OCI-LY7 (cell line): ENCODE measurements at regions not wholly inside any gene's neighbourhood (a gene's known extent, or its start where the extent isn't known, plus 50 kb on each side); places are given as distances from the start of the nearest gene placed in this dataset.
A peak's percentile ranks its signal among the peaks of the same experiment; 100 is the strongest.

ENCODE experiments used
- BruUV-seq: library from RNA; stranded (reverse); fragments of 400-500 nt; replicated peaks from 2 replicates; lab custom pipeline; 2021; lab: Mats Ljungman, UMichigan
- CTCF ChIA-PET: fragments of 300-600 bp; sonication (Branson Sonifier 250); formaldehyde crosslinking; loops from one replicate; lab custom pipeline; 2022; ENCODE audit warnings: antibody characterized with exemption; ENCODE audit not compliant: unreplicated experiment; lab: Charles Lee
- POLR2A ChIA-PET: fragments of 300-600 bp; sonication (Branson Sonifier 250); formaldehyde crosslinking; loops from one replicate; lab custom pipeline; 2022; ENCODE audit warnings: antibody characterized with exemption; lab: Charles Lee
- DNase-seq: peaks from one replicate; pipeline ENCODE4 v3.0.0-alpha.2; 2015; ENCODE audit warnings: low spot score
- H2AFZ ChIP-seq: fragments of 200-600 bp; sonication (generic), shearing (Covaris generic); 2 replicates; pipeline ENCODE4 v1.6.1; 2014; ENCODE audit warnings: mild to moderate bottlenecking, antibody characterized with exemption, low read length, moderate library complexity
- H3K27ac ChIP-seq: fragments of 200-600 bp; sonication (generic); 2 replicates; pipeline ENCODE4 v1.5.1; 2014; ENCODE audit warnings: mixed run types, low read depth, mild to moderate bottlenecking, moderate library complexity, low read length, inconsistent platforms; ENCODE audit not compliant: poor library complexity, severe bottlenecking
- H3K36me3 ChIP-seq: fragments of 200-600 bp; sonication (generic); 2 replicates; pipeline ENCODE4 v1.6.1; 2014; ENCODE audit warnings: mild to moderate bottlenecking, antibody characterized with exemption, low read length, moderate library complexity, mixed read lengths; ENCODE audit not compliant: insufficient read depth
- H3K4me1 ChIP-seq: fragments of 200-600 bp; sonication (generic); 2 replicates; pipeline ENCODE4 v1.5.1; 2014; ENCODE audit warnings: mild to moderate bottlenecking, low read length; ENCODE audit not compliant: insufficient read depth, poor library complexity, severe bottlenecking
- H3K4me2 ChIP-seq: fragments of 200-600 bp; sonication (generic); 2 replicates; pipeline ENCODE4 v1.6.1; 2014; ENCODE audit warnings: mild to moderate bottlenecking, low read length
- H3K4me3 ChIP-seq: fragments of 200-600 bp; sonication (generic); 2 replicates; pipeline ENCODE4 v1.5.1; 2014; ENCODE audit warnings: mild to moderate bottlenecking, low read depth, low read length; ENCODE audit not compliant: poor library complexity, severe bottlenecking
- H3K79me2 ChIP-seq: fragments of 200-600 bp; sonication (generic); 2 replicates; pipeline ENCODE4 v1.6.1; 2016; ENCODE audit warnings: low read depth, mild to moderate bottlenecking, low read length, moderate library complexity, mixed read lengths; ENCODE audit not compliant: insufficient read depth
- H3K9me2 ChIP-seq: fragments of 200-600 bp; sonication (generic); 2 replicates; pipeline ENCODE4 v1.6.1; 2016; ENCODE audit warnings: mild to moderate bottlenecking, low read length, mixed read lengths; ENCODE audit not compliant: insufficient read depth
- H3K9me3 ChIP-seq: fragments of 200-600 bp; sonication (generic); 2 replicates; pipeline ENCODE4 v1.6.1; 2014; ENCODE audit warnings: mild to moderate bottlenecking, mixed run types, low read length, mixed read lengths
- H4K20me1 ChIP-seq: fragments of 200-600 bp; sonication (generic); 2 replicates; pipeline ENCODE4 v1.6.1; 2014; ENCODE audit warnings: mild to moderate bottlenecking, antibody characterized with exemption, low read length, moderate library complexity, mixed read lengths; ENCODE audit not compliant: insufficient read depth
- EZH2phosphoT487 ChIP-seq: fragments of 200-600 bp; sonication (generic); IDR thresholded peaks from 2 replicates; pipeline ENCODE4 v1.6.1; 2018; ENCODE audit warnings: low read depth, borderline replicate concordance, mild to moderate bottlenecking, mixed run types, antibody characterized with exemption, low read length, moderate library complexity, mixed read lengths
- intact Hi-C: fragments of 100-400 bp; cut with micrococcal nuclease; formaldehyde crosslinking; loops from one replicate; pipeline ENCODE4 v1.10.0; 2022; ENCODE audit not compliant: unreplicated experiment
- TF ChIP-seq, protein P1 (sequence below): fragments of 200-600 bp; sonication (generic); conservative IDR thresholded peaks from 2 replicates; pipeline ENCODE4 v1.5.1; 2014; ENCODE audit warnings: mild to moderate bottlenecking, antibody characterized with exemption, low read length, moderate library complexity, mixed read lengths

DNA sequence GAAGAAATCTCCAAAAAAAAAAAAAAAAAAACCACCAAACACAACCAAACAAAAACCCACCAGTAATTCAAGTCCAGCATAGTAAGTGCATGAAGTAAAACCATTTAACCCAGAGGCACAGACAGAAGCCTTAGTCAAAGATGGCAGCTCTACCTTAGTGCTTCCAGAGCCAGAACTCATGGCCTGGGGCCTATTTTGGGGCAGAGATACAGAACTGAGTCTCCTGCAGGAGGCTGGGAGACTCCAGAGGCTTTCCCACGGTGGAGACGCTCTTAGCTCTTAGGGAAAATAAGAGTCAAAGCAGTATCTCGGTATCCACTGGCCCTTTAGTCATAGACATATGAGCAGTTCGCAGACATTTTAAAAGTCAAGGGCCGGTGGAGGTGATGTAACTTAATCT lies 129.5 kb downstream of the GPX5 start:
- Histone ChIP-seq H2AFZ (no peak overlapping the region), H3K27ac (no peak overlapping the region), H3K4me1 (peaks cover 18% of the 10 kb centered on the region), H3K36me3 (no peaks in the 10 kb centered on the region), H3K9me3 (no peaks in the 10 kb centered on the region), H4K20me1 (no peaks in the 10 kb centered on the region), H3K79me2 (no peaks in the 10 kb centered on the region), H3K4me3 (no peak overlapping the region), H3K9me2 (no peaks in the 10 kb centered on the region), H3K4me2 (no peak overlapping the region)
- CTCF ChIA-PET: no interaction called here
- DNase-seq: no peak
- no TSS peak for BruUV-seq
- intact Hi-C loops: loop anchor here (5.0 to 10.0 kb wide), 3 partner anchors 327 to 1180 kb away; partner anchors contain the start of gene ZNF184
- POLR2A ChIA-PET: no interaction called here
- TF ChIP-seq EZH2phosphoT487: no peak
- TF ChIP-seq, protein P1, sequence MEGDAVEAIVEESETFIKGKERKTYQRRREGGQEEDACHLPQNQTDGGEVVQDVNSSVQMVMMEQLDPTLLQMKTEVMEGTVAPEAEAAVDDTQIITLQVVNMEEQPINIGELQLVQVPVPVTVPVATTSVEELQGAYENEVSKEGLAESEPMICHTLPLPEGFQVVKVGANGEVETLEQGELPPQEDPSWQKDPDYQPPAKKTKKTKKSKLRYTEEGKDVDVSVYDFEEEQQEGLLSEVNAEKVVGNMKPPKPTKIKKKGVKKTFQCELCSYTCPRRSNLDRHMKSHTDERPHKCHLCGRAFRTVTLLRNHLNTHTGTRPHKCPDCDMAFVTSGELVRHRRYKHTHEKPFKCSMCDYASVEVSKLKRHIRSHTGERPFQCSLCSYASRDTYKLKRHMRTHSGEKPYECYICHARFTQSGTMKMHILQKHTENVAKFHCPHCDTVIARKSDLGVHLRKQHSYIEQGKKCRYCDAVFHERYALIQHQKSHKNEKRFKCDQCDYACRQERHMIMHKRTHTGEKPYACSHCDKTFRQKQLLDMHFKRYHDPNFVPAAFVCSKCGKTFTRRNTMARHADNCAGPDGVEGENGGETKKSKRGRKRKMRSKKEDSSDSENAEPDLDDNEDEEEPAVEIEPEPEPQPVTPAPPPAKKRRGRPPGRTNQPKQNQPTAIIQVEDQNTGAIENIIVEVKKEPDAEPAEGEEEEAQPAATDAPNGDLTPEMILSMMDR: no peak

DNA sequence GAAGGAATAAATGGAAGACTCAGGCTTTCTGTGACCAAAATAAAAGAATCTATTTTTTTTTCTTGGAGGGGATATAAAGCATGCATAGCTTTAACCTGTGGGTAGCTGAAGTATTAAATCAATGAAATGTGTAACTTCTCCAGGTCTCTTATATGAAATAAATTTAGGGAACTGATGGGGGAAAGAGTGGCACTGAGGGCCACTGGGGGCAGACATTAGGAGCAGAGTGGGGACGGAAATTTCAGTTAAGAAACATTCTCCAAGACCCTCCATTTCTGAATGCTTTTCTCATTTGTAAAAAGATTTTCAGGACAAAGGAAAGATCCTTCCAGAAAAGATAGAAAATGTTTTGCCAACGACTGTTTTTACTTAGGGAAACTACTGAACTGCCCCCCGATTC lies 131.0 kb downstream of the GPX5 start:
- DNase-seq: peak; percentile 26
- CTCF ChIA-PET: no interaction called here
- peak overlapping the region; percentile 82 for H3K4me3 ChIP-seq
- TF ChIP-seq EZH2phosphoT487: no peak
- TF ChIP-seq, protein P1: peak; percentile 50; the same call in 1 of the 2 replicates
- H3K4me2 ChIP-seq: peak overlapping the region; percentile 86
- no peaks in the 10 kb centered on the region for H3K9me3 ChIP-seq
- no peaks in the 10 kb centered on the region for H3K9me2 ChIP-seq
- intact Hi-C loops: loop anchor here (5.0 to 10.0 kb wide), 3 partner anchors 326 to 1182 kb away; partner anchors contain the start of gene ZNF184
- no peaks in the 10 kb centered on the region for H3K36me3 ChIP-seq
- H4K20me1 ChIP-seq: no peaks in the 10 kb centered on the region
- H3K79me2 ChIP-seq: no peaks in the 10 kb centered on the region
- BruUV-seq: no TSS peak
- POLR2A ChIA-PET: no interaction called here
- peak overlapping the region; percentile 98 for H2AFZ ChIP-seq
- H3K4me1 ChIP-seq: peaks cover 18% of the 10 kb centered on the region
- H3K27ac ChIP-seq: no peak overlapping the region

DNA sequence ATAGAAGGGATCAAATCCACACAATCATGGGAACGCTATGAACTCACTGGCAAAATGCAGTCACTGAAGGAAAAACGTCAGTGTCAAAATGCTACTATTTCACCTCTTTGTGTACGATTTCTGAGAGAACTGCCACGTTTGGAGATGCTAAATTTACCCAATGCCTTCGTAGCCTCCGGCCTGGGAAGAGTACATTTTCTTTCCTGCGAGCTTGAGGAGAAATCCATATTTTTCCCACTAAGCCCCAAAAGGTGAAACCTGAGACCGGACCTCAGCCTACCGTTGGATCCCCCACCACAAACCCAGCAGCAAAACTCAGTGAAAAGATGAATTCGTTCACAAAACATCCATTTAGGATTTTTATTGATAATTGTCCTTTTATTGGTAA lies 131.7 kb downstream of the GPX5 start:
- H3K4me2 ChIP-seq: peak overlapping the region; percentile 86
- H3K79me2 ChIP-seq: no peaks in the 10 kb centered on the region
- TF ChIP-seq, protein P1: no peak
- TF ChIP-seq EZH2phosphoT487: no peak
- H3K27ac ChIP-seq: no peak overlapping the region
- no peaks in the 10 kb centered on the region for H3K9me3 ChIP-seq
- H3K9me2 ChIP-seq: no peaks in the 10 kb centered on the region
- DNase-seq: no peak
- H3K4me1 ChIP-seq: peaks cover 18% of the 10 kb centered on the region
- intact Hi-C loops: loop anchor here (5.0 to 10.0 kb wide), 3 partner anchors 325 to 1183 kb away; partner anchors contain the start of gene ZNF184
- CTCF ChIA-PET: no interaction called here
- peak overlapping the region; percentile 82 for H3K4me3 ChIP-seq
- no peaks in the 10 kb centered on the region for H3K36me3 ChIP-seq
- BruUV-seq: no TSS peak
- no peaks in the 10 kb centered on the region for H4K20me1 ChIP-seq
- POLR2A ChIA-PET: no interaction called here
- H2AFZ ChIP-seq: peak overlapping the region; percentile 98
